ENCODE measurements at regions not wholly inside any gene's neighbourhood (a gene's known extent, or its start where the extent isn't known, plus 50 kb on each side); places are given as distances from the start of the nearest gene placed in this dataset.

DNA sequence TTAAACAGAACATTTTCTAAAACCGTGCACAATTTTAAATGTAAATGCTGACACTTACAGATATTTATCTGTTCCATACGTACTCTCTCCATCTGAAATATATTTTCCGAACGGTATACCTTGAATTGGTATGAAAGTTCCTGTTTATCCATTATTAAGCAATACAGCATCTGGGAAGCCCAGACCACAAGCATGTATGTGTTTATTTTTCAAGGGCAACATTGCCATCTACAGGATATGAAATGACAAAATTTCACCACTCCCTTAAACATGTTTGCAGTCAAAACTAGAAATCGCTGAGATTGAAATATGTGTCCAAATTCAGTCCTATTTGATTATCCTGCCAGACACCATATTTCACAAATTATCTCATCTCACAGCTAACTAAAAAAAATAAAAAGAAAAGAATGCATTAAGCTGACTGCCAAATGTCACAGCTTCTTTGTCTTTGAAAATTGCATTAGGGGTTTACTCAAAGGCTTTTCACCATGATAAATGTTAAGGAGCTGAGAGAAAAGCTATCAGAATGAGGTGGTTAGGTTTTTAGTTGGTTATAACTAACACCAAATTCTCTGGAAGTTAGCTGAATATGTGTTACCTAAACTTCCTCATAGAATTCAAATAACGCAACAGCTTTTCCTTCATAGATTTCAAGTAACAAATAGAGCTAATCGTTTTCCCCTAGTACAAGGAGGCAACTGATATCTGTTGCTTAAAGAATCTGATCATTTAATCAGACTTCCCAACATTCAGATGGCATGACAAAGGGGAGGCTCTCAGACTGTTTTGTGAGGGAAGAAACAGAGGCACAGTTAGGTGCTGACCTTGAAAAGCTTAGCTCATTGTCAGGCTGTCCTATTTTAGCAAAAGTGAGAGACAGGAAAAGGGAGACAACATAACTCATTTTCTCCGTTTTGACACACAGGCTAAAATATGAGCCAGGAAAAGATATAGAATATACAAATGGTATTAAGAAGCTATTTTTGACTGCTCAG is 533.1 kb downstream of the TBL1XR1 start:
- TF ChIP-seq, protein P1, sequence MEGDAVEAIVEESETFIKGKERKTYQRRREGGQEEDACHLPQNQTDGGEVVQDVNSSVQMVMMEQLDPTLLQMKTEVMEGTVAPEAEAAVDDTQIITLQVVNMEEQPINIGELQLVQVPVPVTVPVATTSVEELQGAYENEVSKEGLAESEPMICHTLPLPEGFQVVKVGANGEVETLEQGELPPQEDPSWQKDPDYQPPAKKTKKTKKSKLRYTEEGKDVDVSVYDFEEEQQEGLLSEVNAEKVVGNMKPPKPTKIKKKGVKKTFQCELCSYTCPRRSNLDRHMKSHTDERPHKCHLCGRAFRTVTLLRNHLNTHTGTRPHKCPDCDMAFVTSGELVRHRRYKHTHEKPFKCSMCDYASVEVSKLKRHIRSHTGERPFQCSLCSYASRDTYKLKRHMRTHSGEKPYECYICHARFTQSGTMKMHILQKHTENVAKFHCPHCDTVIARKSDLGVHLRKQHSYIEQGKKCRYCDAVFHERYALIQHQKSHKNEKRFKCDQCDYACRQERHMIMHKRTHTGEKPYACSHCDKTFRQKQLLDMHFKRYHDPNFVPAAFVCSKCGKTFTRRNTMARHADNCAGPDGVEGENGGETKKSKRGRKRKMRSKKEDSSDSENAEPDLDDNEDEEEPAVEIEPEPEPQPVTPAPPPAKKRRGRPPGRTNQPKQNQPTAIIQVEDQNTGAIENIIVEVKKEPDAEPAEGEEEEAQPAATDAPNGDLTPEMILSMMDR (optimal IDR thresholded peaks at IDR 0.05 in 1 of 3, IDR thresholded peaks at IDR 0.05 in 1 of 3, conservative IDR thresholded peaks at IDR 0.05 in 1 of 3; ENCODE audit: extremely low read depth in 1 of 3, insufficient read depth in 2 of 3, low read length in 3 of 3): peak in 2 of 3 experiments; percentile 18 to 21
- TF ChIP-seq EZH2 (IDR thresholded peaks at IDR 0.05; ENCODE audit: low read length): no peak
